ENCODE measurements at regions not wholly inside any gene's neighbourhood (a gene's known extent, or its start where the extent isn't known, plus 50 kb on each side); places are given as distances from the start of the nearest gene placed in this dataset.

DNA sequence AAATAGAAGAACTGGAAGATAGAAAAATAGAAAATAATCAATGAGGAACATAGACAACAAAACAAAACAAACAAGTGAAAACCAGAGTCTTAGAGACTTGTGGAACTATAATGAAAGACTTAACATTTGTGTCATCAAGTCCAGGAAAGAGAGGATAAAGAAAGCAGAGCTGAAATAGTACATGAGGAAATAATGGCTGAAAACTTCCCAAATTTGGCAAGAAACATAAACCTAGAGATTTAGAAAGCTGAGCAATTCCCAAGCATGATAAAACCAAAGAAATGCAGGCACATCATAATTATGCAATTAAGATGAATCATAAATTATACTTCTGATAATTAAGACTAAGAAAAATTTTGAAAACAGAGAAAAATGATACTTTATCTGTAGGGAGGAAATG lies 614.5 kb downstream of the ETS1 start:
- TF ChIP-seq CTCF (IDR thresholded peaks at IDR 0.05; ENCODE audit: low read depth, low read length, poor library complexity, severe bottlenecking): no peak
- no peak for TF ChIP-seq EZH2phosphoT487 (IDR thresholded peaks at IDR 0.05; ENCODE audit: borderline replicate concordance, low read length)

All from DOHH2 (cell line).